ENCODE measurements at regions not wholly inside any gene's neighbourhood (a gene's known extent, or its start where the extent isn't known, plus 50 kb on each side); places are given as distances from the start of the nearest gene placed in this dataset.

- no peak for DNase-seq
Measured at GRCh38 chr5:175235251-175235960, 208.6 kb downstream of the DRD1 start.

GRCh38 chr5:175230299-175230698 is 213.7 kb downstream of the DRD1 start:
- DNase-seq, result no peak

DNA sequence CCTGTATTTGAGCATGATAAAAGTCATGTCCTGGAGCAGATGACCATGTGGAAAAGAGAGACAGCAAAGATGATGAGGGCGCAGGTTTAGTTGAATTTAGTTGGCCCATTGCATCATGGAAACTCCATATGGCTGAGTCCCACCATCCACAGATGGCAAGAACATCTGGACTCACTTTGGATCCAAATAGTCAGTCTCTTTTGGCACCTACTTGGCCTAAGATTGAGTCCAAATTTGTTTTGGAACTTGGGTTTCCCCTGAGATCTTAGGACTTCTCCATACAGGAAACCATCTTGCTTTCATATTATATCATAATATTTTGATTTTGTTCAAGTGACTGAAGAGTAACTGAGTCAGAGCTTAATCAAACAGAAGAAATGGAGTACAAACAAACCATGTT is 217.5 kb downstream of the DRD1 start:
- no peak for DNase-seq

DNA sequence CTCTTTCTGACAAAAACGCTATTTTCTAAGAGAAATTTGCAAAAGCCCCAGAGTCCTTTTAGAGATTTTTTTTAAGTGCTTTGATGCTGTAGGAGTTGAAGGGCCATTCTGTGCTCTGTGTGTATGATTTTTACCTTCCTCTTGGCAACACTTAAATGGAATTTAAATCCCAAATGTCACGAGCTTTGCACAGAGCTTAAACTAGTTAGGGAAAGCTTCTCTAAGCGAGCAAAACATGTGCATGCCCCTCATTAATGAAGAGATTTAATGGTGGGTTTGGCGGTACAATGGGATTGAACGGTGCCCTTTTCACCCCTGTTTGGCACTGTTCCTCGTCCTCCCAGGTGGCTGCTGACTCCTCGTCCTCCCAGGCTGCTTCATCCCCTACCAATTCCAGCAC is 220.7 kb downstream of the DRD1 start:
- no peak for DNase-seq

DNA sequence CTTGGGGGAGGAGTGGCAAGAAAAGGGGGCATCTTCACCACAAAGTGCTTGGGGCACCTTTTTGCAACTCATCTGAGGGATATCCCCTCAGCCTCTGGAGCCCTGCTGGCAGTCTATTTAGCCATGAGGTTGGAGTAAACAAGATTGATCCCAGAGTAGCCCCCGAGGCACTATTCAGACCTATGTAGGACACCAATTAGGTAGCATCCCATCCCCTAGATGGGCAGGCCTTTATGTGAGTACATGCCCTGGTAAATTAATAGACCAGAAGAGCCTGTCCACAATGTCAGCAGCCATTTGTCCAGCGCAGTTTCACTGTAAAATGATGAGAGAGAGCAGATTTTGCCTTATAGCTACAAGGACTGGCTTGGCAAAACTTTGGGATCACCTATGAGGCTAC is 221.4 kb downstream of the DRD1 start:
- DNase-seq, result no peak

- DNase-seq, result no peak
Measured at GRCh38 chr5:175220549-175220948, 223.4 kb downstream of the DRD1 start.

GRCh38 chr5:175219366-175219765 is 224.6 kb downstream of the DRD1 start:
- no peak for DNase-seq

GRCh38 chr5:175216991-175217390 is 227.0 kb downstream of the DRD1 start:
- no peak for DNase-seq

GRCh38 chr5:175215906-175216305 is 228.1 kb downstream of the DRD1 start:
- DNase-seq, result no peak

DNA sequence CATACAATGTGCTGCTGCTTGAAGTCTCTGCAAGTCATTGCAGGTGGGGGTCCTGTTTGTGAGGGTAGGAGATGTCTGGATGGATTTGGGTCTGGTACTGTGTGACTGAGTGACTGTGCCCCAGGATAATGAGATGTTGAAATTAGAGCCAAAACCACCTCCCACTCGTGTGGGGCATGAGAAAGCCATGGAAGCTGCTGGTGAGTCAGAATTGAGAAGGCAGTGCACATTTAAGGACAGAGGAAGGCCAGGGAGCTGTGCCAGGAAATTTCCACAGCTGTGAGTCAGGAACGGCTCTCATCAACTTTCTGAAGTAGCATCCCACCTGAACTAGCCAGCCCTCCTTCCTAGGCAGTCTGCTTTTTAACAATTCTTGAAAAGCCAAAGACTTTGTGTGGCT is 229.8 kb downstream of the DRD1 start:
- DNase-seq, result no peak

DNA sequence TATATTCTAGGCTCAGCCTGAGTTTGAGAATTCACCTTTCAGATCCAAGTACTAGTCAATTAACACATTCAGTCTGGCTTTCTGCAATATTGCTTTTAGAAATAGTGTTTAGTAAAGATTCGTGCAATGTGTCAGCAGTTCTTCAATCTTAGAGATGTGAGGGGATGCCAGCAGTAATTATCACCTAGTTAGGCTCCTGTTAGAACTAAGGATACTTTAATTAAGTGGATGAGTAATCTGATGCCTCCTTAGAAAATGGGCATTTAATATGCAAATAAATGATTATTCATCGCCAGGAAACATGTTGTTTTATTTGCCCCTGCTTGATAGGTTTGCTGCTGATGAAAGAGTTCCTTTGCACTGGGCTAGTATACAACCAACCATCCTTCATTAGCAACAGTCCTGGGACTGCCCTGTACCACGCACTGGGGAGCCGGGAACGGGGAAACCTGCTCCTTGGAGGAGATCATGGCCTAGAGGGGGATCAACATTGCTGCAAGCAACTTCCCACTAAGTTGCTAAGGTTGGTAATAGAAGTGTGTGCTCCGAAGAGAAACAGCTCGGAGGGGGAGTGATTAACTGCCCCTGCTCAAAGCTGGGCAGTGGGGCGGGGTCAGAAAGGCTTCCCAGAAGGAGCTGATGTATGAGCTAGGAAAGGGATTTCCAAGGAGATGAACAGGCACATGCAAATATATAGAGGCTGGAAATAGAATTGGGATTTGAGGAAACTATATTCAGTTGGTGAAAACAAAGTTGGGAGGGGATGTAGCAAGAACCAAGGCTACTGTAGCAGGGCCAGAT is 231.8 kb downstream of the DRD1 start:
- no peak for DNase-seq

GRCh38 chr5:175207321-175208040 is 236.5 kb downstream of the DRD1 start:
- DNase-seq, result no peak

- no peak for DNase-seq
Measured at GRCh38 chr5:175206669-175207068, 237.3 kb downstream of the DRD1 start.

- peak; percentile 22 for DNase-seq
Measured at GRCh38 chr5:175202463-175203068, 241.4 kb downstream of the DRD1 start.

- DNase-seq, result no peak
Measured at GRCh38 chr5:175201393-175201792, 242.6 kb downstream of the DRD1 start.

GRCh38 chr5:175195698-175196656 is 248.0 kb downstream of the DRD1 start:
- peak; percentile 42 for DNase-seq

GRCh38 chr5:175181331-175181730 is 262.7 kb downstream of the DRD1 start:
- DNase-seq, result no peak

DNA sequence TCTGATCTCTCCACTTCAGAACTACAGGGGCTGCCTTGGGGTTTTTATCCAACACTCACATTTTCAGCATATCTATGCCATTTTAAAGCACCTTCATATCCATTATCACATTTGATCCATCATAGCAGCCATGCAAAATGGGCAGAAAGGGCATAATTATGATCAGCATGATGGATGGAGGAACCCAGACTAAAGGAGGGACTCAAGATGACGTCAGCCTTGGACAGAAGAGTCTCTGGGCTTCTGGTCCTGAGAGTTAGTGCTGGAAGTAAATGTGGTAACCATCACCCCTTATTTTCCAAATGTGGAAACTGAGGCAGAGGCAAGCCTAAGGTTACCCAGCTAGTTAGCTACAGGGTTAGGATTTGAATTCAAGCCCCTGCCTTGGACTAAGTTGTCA is 273.1 kb downstream of the DRD1 start:
- DNase-seq, result no peak

GRCh38 chr5:175168882-175169507 is 275.0 kb downstream of the DRD1 start:
- DNase-seq, result no peak

DNA sequence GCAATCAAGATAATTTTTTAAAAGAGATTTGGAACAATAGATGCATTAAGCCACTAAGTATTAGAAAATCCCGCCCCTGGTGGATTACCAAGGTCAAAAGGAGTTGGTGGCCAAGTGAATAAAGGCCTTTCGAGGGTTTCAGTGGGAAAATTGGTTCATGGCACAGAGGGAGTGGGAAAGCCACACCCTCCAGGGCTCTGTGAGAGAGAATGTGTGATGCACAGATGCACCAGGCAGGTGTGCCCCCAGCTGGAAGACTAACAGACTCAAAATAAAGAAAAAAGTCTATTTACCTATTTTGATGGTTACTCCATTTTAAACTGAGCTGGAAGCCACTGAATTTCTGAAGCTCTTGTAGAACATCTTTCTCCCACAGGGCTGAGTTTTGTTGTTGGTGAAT is 278.0 kb downstream of the DRD1 start:
- DNase-seq, result no peak

DNA sequence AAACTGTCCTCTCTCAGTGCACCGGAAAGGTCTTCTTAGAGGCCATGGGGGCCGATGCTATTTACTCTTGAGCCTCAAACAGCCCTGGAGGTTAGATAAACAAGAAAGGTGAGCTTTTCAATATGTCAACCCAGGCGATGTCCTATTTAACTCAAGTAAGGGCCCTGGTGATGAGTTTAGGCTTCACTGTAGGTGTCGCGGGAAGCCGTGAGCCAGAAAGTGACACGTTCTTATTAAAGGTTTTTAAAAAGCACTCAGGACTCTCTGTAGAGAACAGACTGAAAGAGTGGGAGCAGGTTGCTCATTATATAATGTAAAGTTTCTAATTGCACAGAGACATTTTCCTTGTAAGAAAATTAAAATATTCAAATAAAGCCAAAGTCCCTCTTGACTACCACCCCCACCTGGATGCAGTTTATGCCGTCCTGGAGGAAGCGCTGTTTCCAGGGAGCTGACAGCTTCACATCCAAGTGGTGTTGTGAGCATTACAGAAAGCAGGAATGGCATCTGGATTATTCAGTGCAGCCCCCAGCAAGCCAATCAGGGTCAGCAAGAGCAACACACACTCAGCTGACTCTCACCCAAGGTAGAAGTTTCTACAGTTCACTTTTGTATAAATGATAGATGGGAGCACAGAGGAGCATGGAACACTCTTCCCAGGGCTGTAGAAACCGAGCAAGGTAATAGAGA is 280.3 kb downstream of the DRD1 start:
- peak; percentile 16 for DNase-seq

Data from NCI-H510A treated with DMSO at 0.1 percent for 48 hours (cell line).